Neural cell (in vitro differentiated cells): ENCODE measurements at regions not wholly inside any gene's neighbourhood (a gene's known extent, or its start where the extent isn't known, plus 50 kb on each side); places are given as distances from the start of the nearest gene placed in this dataset.

ENCODE experiments used
- CTCF ChIP-seq: fragments of 450-650 bp; IDR thresholded peaks from 2 replicates; pipeline ENCODE4 v1.5.1; 2014; ENCODE audit warnings: antibody characterized with exemption, mild to moderate bottlenecking, moderate library complexity; ENCODE audit not compliant: poor library complexity, severe bottlenecking
- EZH2 ChIP-seq: fragments of 200-600, 300-800 bp; shearing (Covaris generic), sonication (generic); IDR thresholded peaks from 2 replicates; pipeline ENCODE4 v1.6.1; 2014; ENCODE audit warnings: antibody characterized with exemption, low read length, borderline replicate concordance, mild to moderate bottlenecking; ENCODE audit not compliant: insufficient read depth, poor library complexity, severe bottlenecking

- TF ChIP-seq EZH2 (no peak), CTCF (no peak)
Observed at GRCh38 chr4:84051639-84052038, 447.5 kb downstream of the NKX6-1 start.
